ENCODE measurements at regions not wholly inside any gene's neighbourhood (a gene's known extent, or its start where the extent isn't known, plus 50 kb on each side); places are given as distances from the start of the nearest gene placed in this dataset.

- TF ChIP-seq CTCF (IDR thresholded peaks at IDR 0.05; ENCODE audit: low read depth, low read length, poor library complexity, severe bottlenecking) (no peak), EZH2phosphoT487 (IDR thresholded peaks at IDR 0.05; ENCODE audit: borderline replicate concordance, low read length) (no peak)
These were observed 134.1 kb downstream of the COPS8 start for GRCh38 chr2:237219826-237220225.
